HepG2 (cell line): ENCODE measurements at regions not wholly inside any gene's neighbourhood (a gene's known extent, or its start where the extent isn't known, plus 50 kb on each side); places are given as distances from the start of the nearest gene placed in this dataset.

Source experiments
- ATAC-seq: fragments of 200-7000 bp; cut with Tn5 transposase; 3 replicates; pipeline ENCODE4 v1.9.1; 2020; ENCODE audit warnings: mild to moderate bottlenecking, moderate library complexity
- BruUV-seq: library from RNA; stranded (reverse); fragments of 400-500 nt; replicated peaks from 2 replicates; lab custom pipeline; 2021; lab: Mats Ljungman, UMichigan
- CTCF ChIA-PET: fragments of 300-600 bp; formaldehyde crosslinking; extraction: SDS; loops from one replicate; lab custom pipeline; 2021; ENCODE audit warnings: low total read pairs, inconsistent platforms, low intra/inter-chr PET ratio; lab: Yijun Ruan, JAX
- POLR2A ChIA-PET: fragments of 350-600 bp; sonication (Branson Sonifier 250); formaldehyde crosslinking; loops from one replicate; lab custom pipeline; 2020; ENCODE audit warnings: antibody characterized with exemption, inconsistent platforms; lab: Yijun Ruan, JAX
- DNase-seq: peaks from one replicate; pipeline ENCODE4 v3.0.0-alpha.2; 2015; ENCODE audit warnings: low spot score
- FAIRE-seq: peaks from 3 replicates; lab custom pipeline; 2011; peaks lifted over from hg19 to GRCh38; lab: Jason Lieb, UNC
- H2AFZ ChIP-seq: one replicate; pipeline ENCODE4 v1.6.1; 2011; ENCODE audit warnings: low read length, inconsistent platforms
- H3K27ac ChIP-seq: fragments of 300-600 bp; 3 replicates; pipeline ENCODE4 v1.8.0; 2011; ENCODE audit warnings: mixed run types, mild to moderate bottlenecking, mixed read lengths, low read length, inconsistent platforms; ENCODE audit not compliant: insufficient read depth; ENCODE audit errors: extremely low read length
- H3K27me3 ChIP-seq, 2 experiments: fragments of 200-600 bp in 1 of 2; 2 replicates in 1 of 2; 3 replicates in 1 of 2; pipeline versions ENCODE4 v1.6.0 to v1.8.0; 2011; ENCODE audit warnings: low read length in 2 of 2, mild to moderate bottlenecking in 2 of 2, moderate library complexity in 2 of 2, inconsistent platforms in 1 of 2; ENCODE audit not compliant: insufficient read depth in 2 of 2, control insufficient read depth in 1 of 2
- H3K36me3 ChIP-seq, 2 experiments: fragments of 200-600 bp in 1 of 2; replicated peaks in 1 of 2; 2 replicates in 1 of 2; 3 replicates in 1 of 2; pipeline versions ENCODE4 v1.5.1 to v1.8.0; 2011; ENCODE audit warnings: low read length in 2 of 2, inconsistent platforms in 1 of 2; ENCODE audit not compliant: insufficient read depth in 2 of 2, control insufficient read depth in 1 of 2
- H3K4me1 ChIP-seq: 2 replicates; pipeline ENCODE4 v1.5.1; 2012; ENCODE audit warnings: low read length, inconsistent platforms; ENCODE audit not compliant: insufficient read depth
- H3K4me2 ChIP-seq: 2 replicates; pipeline ENCODE4 v1.6.0; 2011; ENCODE audit warnings: low read depth, low read length, inconsistent platforms
- H3K4me3 ChIP-seq, 3 experiments: fragments of 200-600 bp in 1 of 3; sonication (generic), shearing (Covaris generic) in 1 of 3; replicated peaks in 1 of 3; 2 replicates each; pipeline ENCODE4 v1.5.1; 2011 to 2016; ENCODE audit warnings: low read length in 3 of 3, inconsistent platforms in 2 of 3, low read depth in 2 of 3, mild to moderate bottlenecking in 2 of 3, control low read depth in 1 of 3, mixed read lengths in 1 of 3; ENCODE audit not compliant: insufficient read depth in 1 of 3
- H3K79me2 ChIP-seq: one replicate; pipeline ENCODE4 v1.6.1; 2011; ENCODE audit warnings: low read length, inconsistent platforms; ENCODE audit not compliant: insufficient read depth
- H3K9ac ChIP-seq: 2 replicates; pipeline ENCODE4 v1.6.0; 2011; ENCODE audit warnings: mild to moderate bottlenecking, low read depth, low read length, inconsistent platforms; ENCODE audit not compliant: insufficient read depth
- H3K9me3 ChIP-seq: 2 replicates; pipeline ENCODE4 v1.5.1; 2012; ENCODE audit warnings: mild to moderate bottlenecking, low read length
- H4K20me1 ChIP-seq: 2 replicates; pipeline ENCODE4 v1.6.0; 2011; ENCODE audit warnings: inconsistent platforms, mild to moderate bottlenecking, low read length, moderate library complexity; ENCODE audit not compliant: insufficient read depth
- CBFB ChIP-seq: sonication (generic); formaldehyde crosslinking; IDR thresholded peaks from 2 replicates; pipeline ENCODE4 v1.4.0; 2020; ENCODE audit warnings: missing genetic modification reagents
- CEBPG ChIP-seq: IDR thresholded peaks from 2 replicates; pipeline ENCODE4 v1.6.1; 2016
- DMTF1 ChIP-seq: sonication (generic); formaldehyde crosslinking; IDR thresholded peaks from 2 replicates; pipeline ENCODE4 v1.4.0; 2020; ENCODE audit warnings: mild to moderate bottlenecking, missing genetic modification reagents
- FOXK2 ChIP-seq: fragments of 450-650 bp; IDR thresholded peaks from 2 replicates; pipeline ENCODE4 v1.6.1; 2016
- IRF9 ChIP-seq: sonication (generic); formaldehyde crosslinking; IDR thresholded peaks from 2 replicates; pipeline ENCODE4 v1.8.0; 2022; ENCODE audit warnings: missing genetic modification reagents, mild to moderate bottlenecking, borderline replicate concordance
- NPAS2 ChIP-seq: sonication (generic); formaldehyde crosslinking; IDR thresholded peaks from 2 replicates; pipeline ENCODE4 v1.8.0; 2022; ENCODE audit warnings: mild to moderate bottlenecking, missing genetic modification reagents, borderline replicate concordance
- RARA ChIP-seq: IDR thresholded peaks from 2 replicates; pipeline ENCODE4 v1.6.1; 2016; ENCODE audit warnings: missing genetic modification reagents, missing compliant biosample characterization
- SALL1 ChIP-seq: sonication (generic); formaldehyde crosslinking; IDR thresholded peaks from 2 replicates; pipeline ENCODE4 v1.8.0; 2022; ENCODE audit warnings: mild to moderate bottlenecking, missing genetic modification reagents
- ZNF207 ChIP-seq: fragments of 450-650 bp; IDR thresholded peaks from 2 replicates; pipeline ENCODE4 v1.6.1; 2016; ENCODE audit warnings: antibody characterized with exemption, borderline replicate concordance
- ZNF251 ChIP-seq: sonication (generic); formaldehyde crosslinking; IDR thresholded peaks from 2 replicates; pipeline ENCODE4 v1.9.0; 2021; ENCODE audit warnings: mild to moderate bottlenecking, missing genetic modification reagents
- ZNF329 ChIP-seq: sonication (generic); formaldehyde crosslinking; IDR thresholded peaks from 2 replicates; pipeline ENCODE4 v1.9.0; 2021; ENCODE audit warnings: low read depth, mild to moderate bottlenecking, missing genetic modification reagents
- ZNF484 ChIP-seq: sonication (generic); formaldehyde crosslinking; IDR thresholded peaks from 2 replicates; pipeline ENCODE4 v1.5.1; 2020; ENCODE audit warnings: mild to moderate bottlenecking, low read depth, missing genetic modification reagents, borderline replicate concordance
- ZNF530 ChIP-seq: sonication (generic); formaldehyde crosslinking; IDR thresholded peaks from 2 replicates; pipeline ENCODE4 v1.5.0; 2020; ENCODE audit warnings: low read depth, mild to moderate bottlenecking, missing genetic modification reagents
- ZNF558 ChIP-seq: sonication (generic); formaldehyde crosslinking; IDR thresholded peaks from 2 replicates; pipeline ENCODE4 v1.9.0; 2022; ENCODE audit warnings: mild to moderate bottlenecking, missing genetic modification reagents, borderline replicate concordance
- ZSCAN22 ChIP-seq: sonication (generic); formaldehyde crosslinking; IDR thresholded peaks from 2 replicates; pipeline ENCODE4 v1.4.0; 2020; ENCODE audit warnings: mild to moderate bottlenecking, missing genetic modification reagents
- WGBS: methylation state at CpG from one replicate; pipeline ENCODE4 v1.1.6; 2017; ENCODE audit warnings: low lambda C conversion rate; 5-methylcytosine and 5-hydroxymethylcytosine counted together
- in situ Hi-C: cut with HindIII; loops from 2 replicates; pipeline ENCODE4 v1.10.0; 2017; ENCODE audit warnings: low pct_unique_long_range_greater_than_20kb; ENCODE audit not compliant: extremely low pct_ligation_motif_present
- intact Hi-C: fragments of 100-400 bp; cut with micrococcal nuclease; formaldehyde crosslinking; loops from one replicate; pipeline ENCODE4 v1.10.0; 2022; ENCODE audit not compliant: unreplicated experiment

- Histone ChIP-seq H3K79me2 (no peaks in the 10 kb centered on the region), H3K9me3 (no peaks in the 10 kb centered on the region), H3K4me1 (no peaks in the 10 kb centered on the region), H3K27me3 (no peaks in the 10 kb centered on the region; a peak in 1 of 5 replicates), H3K27ac (no peak overlapping the region), H3K36me3 (no peaks in the 10 kb centered on the region), H4K20me1 (no peaks in the 10 kb centered on the region), H3K4me2 (no peak overlapping the region), H3K4me3 (no peak overlapping the region), H2AFZ (no peak overlapping the region), H3K9ac (no peak overlapping the region)
- no peak for DNase-seq
- ChIA-PET CTCF (no interaction called here), POLR2A (no interaction called here)
- no peak for FAIRE-seq
- in situ Hi-C loops: no loop called here
- ATAC-seq: no peak
- intact Hi-C loops: no loop called here
- no TSS peak for BruUV-seq
- no peak for TF ChIP-seq SALL1 (CRISPR knock-in tag)
- no peak for TF ChIP-seq NPAS2 (CRISPR knock-in tag)
- no peak for TF ChIP-seq ZNF484
- no peak for TF ChIP-seq ZNF530 (CRISPR knock-in tag)
- TF ChIP-seq CEBPG (CRISPR knock-in tag): no peak
- TF ChIP-seq ZNF558: no peak
- TF ChIP-seq ZSCAN22 (CRISPR knock-in tag): no peak
- no peak for TF ChIP-seq ZNF207
- no peak for TF ChIP-seq ZNF329 (CRISPR knock-in tag)
- TF ChIP-seq ZNF251 (CRISPR knock-in tag): no peak
- TF ChIP-seq DMTF1 (CRISPR knock-in tag): no peak
- TF ChIP-seq RARA (CRISPR knock-in tag): no peak
- TF ChIP-seq FOXK2: no peak
- TF ChIP-seq IRF9: no peak
- TF ChIP-seq CBFB: no peak
- 4% methylated on average over 3 of the region's 3 CpGs for WGBS
Measured at GRCh38 chr10:3578159-3578558, 206.8 kb downstream of the KLF6 start.
